ENCODE measurements at regions not wholly inside any gene's neighbourhood (a gene's known extent, or its start where the extent isn't known, plus 50 kb on each side); places are given as distances from the start of the nearest gene placed in this dataset.
A peak's percentile ranks its signal among the peaks of the same experiment; 100 is the strongest.
"Not testable (repeated sequence)": the region's sequence is repeated elsewhere in the genome, so short reads cannot be mapped to it uniquely, and the experiment has no call there.

GRCh38 chr12:9440428-9440827 is 167.3 kb downstream of the KLRB1 start:
- in situ Hi-C loops (cut with MboI; ENCODE audit: low pct_unique_long_range_greater_than_20kb, low sequenced_read_pairs, unreplicated experiment); DNase-seq (ENCODE audit: low spot score): not testable (repeated sequence)

- DNase-seq (ENCODE audit: low spot score); in situ Hi-C loops (cut with MboI; ENCODE audit: low pct_unique_long_range_greater_than_20kb, low sequenced_read_pairs, unreplicated experiment): not testable (repeated sequence)
Measured at GRCh38 chr12:9435682-9436081, 172.0 kb downstream of the KLRB1 start.

DNA sequence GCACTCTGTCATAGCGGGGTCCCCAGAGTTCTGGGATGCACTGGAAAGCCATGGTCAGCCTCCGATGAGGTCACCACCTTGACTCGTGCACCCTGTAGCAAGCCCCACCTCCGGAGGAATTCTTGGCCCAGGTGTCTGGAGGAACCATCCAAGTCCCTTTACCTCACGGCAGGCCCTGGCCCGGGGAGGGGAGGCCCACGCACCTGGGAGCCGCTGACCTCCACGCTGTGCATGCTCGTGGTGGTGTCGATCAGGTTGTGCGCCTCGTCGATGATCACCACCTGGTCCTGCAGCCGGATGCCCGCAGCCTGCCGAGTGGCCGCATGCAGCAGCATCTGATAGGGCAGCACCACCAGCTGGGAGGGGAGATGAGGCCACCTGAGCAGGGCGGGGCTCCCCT is 177.3 kb downstream of the KLRB1 start:
- DNase-seq (ENCODE audit: low spot score); in situ Hi-C loops (cut with MboI; ENCODE audit: low pct_unique_long_range_greater_than_20kb, low sequenced_read_pairs, unreplicated experiment): not testable (repeated sequence)

DNA sequence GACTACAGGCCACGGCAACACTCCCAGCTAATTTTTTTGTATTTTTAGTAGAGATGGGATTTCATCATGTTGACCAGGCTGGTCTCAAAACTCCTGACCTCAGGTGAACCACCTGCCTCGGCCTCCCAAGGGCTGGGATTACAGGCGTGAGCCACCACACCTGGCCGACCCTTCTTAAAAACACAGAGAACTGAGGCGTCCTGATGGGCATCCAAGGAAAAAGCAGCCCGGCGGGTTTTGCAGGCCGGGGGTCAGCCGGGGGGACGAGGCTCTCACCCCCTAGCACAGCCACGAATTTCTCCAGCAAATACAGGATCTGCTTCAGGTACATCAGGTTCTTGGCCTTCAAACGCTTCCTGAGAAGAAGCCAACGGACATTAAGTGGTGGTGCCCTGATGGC is 178.9 kb downstream of the KLRB1 start:
- DNase-seq (ENCODE audit: low spot score); in situ Hi-C loops (cut with MboI; ENCODE audit: low pct_unique_long_range_greater_than_20kb, low sequenced_read_pairs, unreplicated experiment): not testable (repeated sequence)

- DNase-seq (ENCODE audit: low spot score); in situ Hi-C loops (cut with MboI; ENCODE audit: low pct_unique_long_range_greater_than_20kb, low sequenced_read_pairs, unreplicated experiment): not testable (repeated sequence)
Measured at GRCh38 chr12:9425429-9425828, 182.3 kb downstream of the KLRB1 start.

DNA sequence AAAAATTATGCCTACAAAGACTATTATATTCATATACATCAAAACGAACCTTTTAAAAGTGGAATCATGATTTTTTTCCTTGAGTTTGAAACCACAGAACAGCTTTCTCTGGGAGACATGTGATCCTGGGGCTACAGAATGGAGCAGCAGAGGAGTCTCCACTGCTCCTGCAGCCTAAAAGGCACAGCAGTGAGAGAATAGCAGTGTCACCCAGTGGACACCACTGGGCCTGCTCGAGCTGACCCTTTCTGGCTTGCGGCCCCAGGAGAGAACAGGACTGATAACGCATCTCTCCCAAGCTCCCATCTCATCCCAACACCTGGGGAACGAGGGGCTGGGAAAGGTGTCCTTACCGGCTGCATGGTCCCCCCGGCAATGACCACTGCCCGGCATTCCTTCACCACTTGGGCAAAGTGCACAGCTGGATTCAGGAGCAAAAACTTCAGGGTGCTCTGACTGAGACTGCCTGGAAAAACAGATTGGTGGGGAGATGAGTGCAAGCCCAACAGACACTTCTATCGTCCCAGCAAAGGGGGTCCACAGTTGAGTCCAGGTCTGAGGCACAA is 183.5 kb downstream of the KLRB1 start:
- in situ Hi-C loops (cut with MboI; ENCODE audit: low pct_unique_long_range_greater_than_20kb, low sequenced_read_pairs, unreplicated experiment); DNase-seq (ENCODE audit: low spot score): not testable (repeated sequence)

DNA sequence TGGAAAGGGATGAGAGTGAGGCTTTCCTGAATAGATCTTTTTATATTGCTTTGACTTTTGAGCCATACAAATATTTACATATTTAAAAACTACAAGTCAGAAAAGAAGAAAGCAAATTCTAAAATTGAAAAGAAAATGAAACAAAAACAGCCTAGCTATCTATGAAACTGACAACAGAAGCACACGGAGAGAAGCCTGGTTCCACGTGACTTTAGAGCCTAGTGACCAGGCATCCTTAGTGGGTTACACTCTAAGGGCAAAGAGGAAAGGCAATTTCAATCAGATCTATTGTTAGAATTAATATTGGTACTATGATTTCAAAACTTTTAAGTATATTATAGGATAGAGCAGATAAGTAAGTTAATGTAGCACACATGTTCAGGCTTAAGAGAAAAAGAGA is 185.0 kb downstream of the KLRB1 start:
- in situ Hi-C loops (cut with MboI; ENCODE audit: low pct_unique_long_range_greater_than_20kb, low sequenced_read_pairs, unreplicated experiment); DNase-seq (ENCODE audit: low spot score): not testable (repeated sequence)

DNA sequence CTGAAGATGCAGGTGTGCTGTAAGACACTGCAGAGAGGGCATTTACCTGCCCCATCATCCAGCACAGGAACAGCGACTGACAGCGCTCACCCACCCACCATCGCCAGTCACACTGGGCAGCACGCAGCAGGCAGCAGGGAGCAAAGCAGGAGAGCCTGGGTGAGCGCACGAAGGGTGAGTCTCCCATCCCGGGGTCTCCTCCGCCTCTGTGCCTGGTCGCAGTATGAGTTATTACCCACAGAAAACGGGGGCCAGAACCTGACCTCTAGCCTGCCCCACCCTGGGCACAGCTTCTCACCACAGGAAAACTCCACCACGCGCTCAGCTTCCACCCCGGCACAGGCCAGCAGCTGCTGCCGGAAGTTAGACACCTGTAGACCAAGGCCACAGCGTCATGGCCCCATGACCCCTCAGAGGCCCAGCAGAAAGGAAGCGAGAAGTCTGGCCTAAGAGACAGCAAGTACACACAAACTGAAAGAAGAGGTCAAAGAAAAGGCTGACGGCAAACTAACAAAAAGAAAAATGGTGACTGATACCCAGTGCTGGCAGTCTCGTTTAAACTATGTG is 186.1 kb downstream of the KLRB1 start:
- in situ Hi-C loops (cut with MboI; ENCODE audit: low pct_unique_long_range_greater_than_20kb, low sequenced_read_pairs, unreplicated experiment), result not testable (repeated sequence)
- DNase-seq (ENCODE audit: low spot score), result peak; percentile 4

- in situ Hi-C loops (cut with MboI; ENCODE audit: low pct_unique_long_range_greater_than_20kb, low sequenced_read_pairs, unreplicated experiment); DNase-seq (ENCODE audit: low spot score): not testable (repeated sequence)
Measured at GRCh38 chr12:9420817-9421519, 186.7 kb downstream of the KLRB1 start.

- DNase-seq (ENCODE audit: low spot score); in situ Hi-C loops (cut with MboI; ENCODE audit: low pct_unique_long_range_greater_than_20kb, low sequenced_read_pairs, unreplicated experiment): not testable (repeated sequence)
Measured at GRCh38 chr12:9418669-9419041, 189.1 kb downstream of the KLRB1 start.

GRCh38 chr12:9417947-9418668 is 189.6 kb downstream of the KLRB1 start:
- DNase-seq (ENCODE audit: low spot score); in situ Hi-C loops (cut with MboI; ENCODE audit: low pct_unique_long_range_greater_than_20kb, low sequenced_read_pairs, unreplicated experiment): not testable (repeated sequence)

DNA sequence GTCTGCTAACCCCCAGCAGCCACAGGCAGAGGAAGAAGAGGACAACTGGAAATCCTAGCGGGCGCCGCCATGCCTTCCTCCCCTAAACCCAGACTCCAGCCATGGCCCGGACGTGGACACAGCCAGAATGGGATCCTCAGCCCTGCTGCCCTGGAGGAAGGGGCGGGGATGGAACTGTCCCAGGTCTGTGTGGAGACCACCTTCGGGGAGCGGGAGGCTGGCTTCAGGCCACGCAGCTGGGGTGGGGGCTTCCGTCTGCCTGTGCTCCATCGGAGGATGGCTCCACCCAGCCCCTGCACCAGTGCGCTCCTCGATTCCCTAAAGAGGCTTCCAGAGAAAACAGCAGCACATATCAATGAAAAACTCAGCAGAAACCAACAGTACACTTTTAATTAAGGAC is 190.4 kb downstream of the KLRB1 start:
- DNase-seq (ENCODE audit: low spot score); in situ Hi-C loops (cut with MboI; ENCODE audit: low pct_unique_long_range_greater_than_20kb, low sequenced_read_pairs, unreplicated experiment): not testable (repeated sequence)

GRCh38 chr12:9416346-9416745 is 191.4 kb downstream of the KLRB1 start:
- in situ Hi-C loops (cut with MboI; ENCODE audit: low pct_unique_long_range_greater_than_20kb, low sequenced_read_pairs, unreplicated experiment); DNase-seq (ENCODE audit: low spot score): not testable (repeated sequence)

DNA sequence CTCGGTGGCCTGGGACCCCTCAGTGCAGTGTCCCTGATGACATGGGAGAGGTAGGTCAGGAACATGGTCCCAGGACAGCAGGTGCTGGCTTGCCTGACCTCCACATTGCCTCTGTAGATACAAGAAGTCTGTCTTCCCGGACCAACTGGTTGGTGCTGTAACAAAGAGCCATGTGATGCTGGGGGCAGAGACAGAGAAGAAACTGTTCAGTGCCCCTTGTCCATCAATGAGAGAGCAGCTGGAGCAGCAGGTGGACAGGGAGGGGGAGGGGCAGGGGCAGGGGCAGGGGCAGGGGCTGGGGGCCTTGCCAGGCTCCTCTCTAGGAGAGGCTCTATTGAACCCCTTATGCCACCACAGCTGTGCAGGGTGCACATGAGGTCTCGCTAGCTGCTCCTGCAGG is 191.8 kb downstream of the KLRB1 start:
- in situ Hi-C loops (cut with MboI; ENCODE audit: low pct_unique_long_range_greater_than_20kb, low sequenced_read_pairs, unreplicated experiment); DNase-seq (ENCODE audit: low spot score): not testable (repeated sequence)

GRCh38 chr12:9413862-9414261 is 193.9 kb downstream of the KLRB1 start:
- in situ Hi-C loops (cut with MboI; ENCODE audit: low pct_unique_long_range_greater_than_20kb, low sequenced_read_pairs, unreplicated experiment); DNase-seq (ENCODE audit: low spot score): not testable (repeated sequence)

DNA sequence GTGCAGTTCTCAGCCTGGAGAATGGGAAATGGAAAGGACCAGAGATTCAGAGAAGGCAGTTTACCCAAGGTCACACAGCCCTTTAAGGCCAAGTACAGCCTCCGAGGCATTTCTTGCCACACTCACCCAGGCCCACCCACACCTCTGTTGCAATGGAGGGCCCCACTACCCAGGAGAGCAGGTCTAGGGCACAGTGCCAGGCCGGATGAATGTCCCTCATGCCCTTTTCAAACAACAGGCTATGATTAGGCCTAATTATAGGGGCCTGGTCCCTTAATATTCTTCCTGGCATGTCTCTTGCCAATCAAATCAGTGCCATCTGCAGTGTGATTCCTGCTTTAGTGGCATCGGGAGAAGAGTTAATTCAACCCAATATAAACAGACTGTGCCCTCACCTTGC is 195.3 kb downstream of the KLRB1 start:
- DNase-seq (ENCODE audit: low spot score); in situ Hi-C loops (cut with MboI; ENCODE audit: low pct_unique_long_range_greater_than_20kb, low sequenced_read_pairs, unreplicated experiment): not testable (repeated sequence)

GRCh38 chr12:9411616-9412268 is 196.0 kb downstream of the KLRB1 start:
- in situ Hi-C loops (cut with MboI; ENCODE audit: low pct_unique_long_range_greater_than_20kb, low sequenced_read_pairs, unreplicated experiment), result not testable (repeated sequence)
- DNase-seq (ENCODE audit: low spot score), result peak; percentile 64

DNA sequence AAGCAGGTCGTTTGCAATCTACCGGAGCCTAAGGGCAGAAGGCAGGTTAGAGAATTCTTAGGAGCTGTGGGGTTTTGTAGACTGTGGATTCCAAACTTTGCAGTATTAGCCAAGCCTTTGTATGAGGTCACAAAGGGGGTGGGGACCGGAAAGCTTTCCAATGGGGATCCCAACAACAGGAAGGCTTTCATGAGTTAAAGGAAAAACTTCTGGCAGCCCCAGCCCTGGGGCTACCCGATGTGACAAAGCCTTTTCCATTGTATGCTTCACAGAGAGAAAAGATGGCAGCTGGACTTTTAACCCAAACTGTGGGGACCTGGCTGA is 199.2 kb upstream of the PZP start:
- DNase-seq (ENCODE audit: low spot score); in situ Hi-C loops (cut with MboI; ENCODE audit: low pct_unique_long_range_greater_than_20kb, low sequenced_read_pairs, unreplicated experiment): not testable (repeated sequence)
